H1 (cell line): ENCODE measurements at regions not wholly inside any gene's neighbourhood (a gene's known extent, or its start where the extent isn't known, plus 50 kb on each side); places are given as distances from the start of the nearest gene placed in this dataset.

Source experiments
- CTCF ChIA-PET: fragments of 300-600 bp; sonication (Branson Sonifier 250); formaldehyde crosslinking; loops from one replicate; lab custom pipeline; 2021; ENCODE audit not compliant: partially characterized antibody; lab: Charles Lee
- POLR2A ChIA-PET: fragments of 300-600 bp; sonication (Branson Sonifier 250); formaldehyde crosslinking; loops from one replicate; lab custom pipeline; 2021; ENCODE audit warnings: inconsistent platforms; ENCODE audit not compliant: partially characterized antibody; lab: Charles Lee
- DNase-seq, 2 experiments: peaks; one replicate each; pipeline versions ENCODE4 v3.0.0 to v3.0.0-alpha.2; 2010 to 2022; ENCODE audit warnings: low spot score in 2 of 2, low read depth in 1 of 2, mixed read lengths in 1 of 2
- FAIRE-seq: peaks from 2 replicates; lab custom pipeline; 2011; peaks lifted over from hg19 to GRCh38; lab: Jason Lieb, UNC
- H2AFZ ChIP-seq: 2 replicates; pipeline ENCODE4 v1.8.1; 2012; ENCODE audit warnings: low read length, inconsistent platforms
- H2AK5ac ChIP-seq: 2 replicates; pipeline ENCODE4 v1.6.1; 2013; ENCODE audit warnings: low read depth, low read length
- H2BK120ac ChIP-seq: replicated peaks from 2 replicates; pipeline ENCODE3; 2013; ENCODE audit warnings: low read depth, low read length, inconsistent platforms
- H2BK12ac ChIP-seq: 2 replicates; pipeline ENCODE4 v1.6.1; 2013; ENCODE audit warnings: low read depth, low read length
- H2BK15ac ChIP-seq: 2 replicates; pipeline ENCODE4 v1.6.1; 2013; ENCODE audit warnings: low read length
- H2BK20ac ChIP-seq: 2 replicates; pipeline ENCODE4 v1.6.1; 2013; ENCODE audit warnings: low read length
- H2BK5ac ChIP-seq: 2 replicates; pipeline ENCODE4 v1.6.1; 2013; ENCODE audit warnings: low read depth, low read length
- H3K14ac ChIP-seq: 2 replicates; pipeline ENCODE4 v1.6.1; 2013; ENCODE audit warnings: inconsistent platforms; ENCODE audit not compliant: insufficient read length
- H3K18ac ChIP-seq: 2 replicates; pipeline ENCODE4 v1.6.1; 2013; ENCODE audit warnings: low read length; ENCODE audit errors: extremely low read depth
- H3K23ac ChIP-seq: 2 replicates; pipeline ENCODE4 v1.6.1; 2013; ENCODE audit warnings: inconsistent platforms; ENCODE audit not compliant: insufficient read length
- H3K23me2 ChIP-seq: 2 replicates; pipeline ENCODE4 v1.6.1; 2013; ENCODE audit warnings: low read depth, low read length
- H3K27ac ChIP-seq: 2 replicates; pipeline ENCODE4 v1.6.1; 2011; ENCODE audit warnings: low read depth, low read length, inconsistent platforms
- H3K27me3 ChIP-seq, 4 experiments: replicated peaks in 1 of 4; 1 replicate in 1 of 4; 2 replicates in 3 of 4; pipeline versions ENCODE4 v1.6.1 to v1.8.1; 2011 to 2013; ENCODE audit warnings: low read length in 3 of 4, mild to moderate bottlenecking in 3 of 4, inconsistent platforms in 2 of 4, mixed read lengths in 2 of 4, moderate library complexity in 1 of 4; ENCODE audit not compliant: control insufficient read depth in 3 of 4, insufficient read depth in 3 of 4; ENCODE audit errors: extremely low read depth in 1 of 4
- H3K36me3 ChIP-seq, 4 experiments: 2 replicates each; pipeline versions ENCODE4 v1.6.1 to v1.8.1; 2011 to 2013; ENCODE audit warnings: mild to moderate bottlenecking in 4 of 4, low read length in 3 of 4, moderate library complexity in 2 of 4, control low read depth in 1 of 4, inconsistent platforms in 1 of 4; ENCODE audit not compliant: insufficient read depth in 4 of 4, control insufficient read depth in 2 of 4
- H3K4ac ChIP-seq: replicated peaks from 2 replicates; pipeline ENCODE3; 2013; ENCODE audit warnings: low read length, low read depth, mixed read lengths, inconsistent platforms; ENCODE audit not compliant: insufficient read length
- H3K4me1 ChIP-seq, 4 experiments: replicated peaks in 1 of 4; 1 replicate in 1 of 4; 2 replicates in 3 of 4; pipeline versions ENCODE4 v1.6.1 to v1.8.1; 2011 to 2013; ENCODE audit warnings: low read length in 3 of 4, inconsistent platforms in 2 of 4, mixed read lengths in 1 of 4; ENCODE audit not compliant: insufficient read depth in 4 of 4, control insufficient read depth in 3 of 4
- H3K4me2 ChIP-seq, 2 experiments: 2 replicates each; pipeline versions ENCODE4 v1.6.1 to v1.8.1; 2011 to 2013; ENCODE audit warnings: low read depth in 2 of 2, low read length in 2 of 2, control low read depth in 1 of 2, inconsistent platforms in 1 of 2, mild to moderate bottlenecking in 1 of 2; ENCODE audit not compliant: insufficient read depth in 1 of 2
- H3K4me3 ChIP-seq, 4 experiments: fragments of 200-600, 300-600 bp in 1 of 4; sonication (generic), shearing (Covaris generic), sonication (Bioruptor Twin) in 1 of 4; 2 replicates each; pipeline versions ENCODE4 v1.5.1 to v1.8.1; 2011 to 2016; ENCODE audit warnings: low read length in 4 of 4, low read depth in 3 of 4, control low read depth in 2 of 4, inconsistent platforms in 2 of 4, mild to moderate bottlenecking in 2 of 4, mixed read lengths in 1 of 4, moderate library complexity in 1 of 4; ENCODE audit not compliant: insufficient read depth in 2 of 4; ENCODE audit errors: extremely low read depth in 1 of 4
- H3K56ac ChIP-seq: replicated peaks from 2 replicates; pipeline ENCODE3; 2013; ENCODE audit warnings: low read depth, mild to moderate bottlenecking, mixed read lengths, low read length, inconsistent platforms; ENCODE audit not compliant: insufficient read length
- H3K79me1 ChIP-seq: 2 replicates; pipeline ENCODE4 v1.6.1; 2013; ENCODE audit warnings: low read depth, low read length, control low read depth
- H3K79me2 ChIP-seq, 2 experiments: 2 replicates each; pipeline versions ENCODE4 v1.6.1 to v1.8.1; 2012 to 2013; ENCODE audit warnings: low read length in 2 of 2, mild to moderate bottlenecking in 2 of 2, inconsistent platforms in 1 of 2; ENCODE audit not compliant: insufficient read depth in 2 of 2, control insufficient read depth in 1 of 2
- H3K9ac ChIP-seq, 4 experiments: replicated peaks in 1 of 4; 1 replicate in 1 of 4; 2 replicates in 3 of 4; pipeline versions ENCODE4 v1.6.1 to v1.8.1; 2011 to 2013; ENCODE audit warnings: low read depth in 3 of 4, low read length in 3 of 4, control low read depth in 2 of 4, mild to moderate bottlenecking in 2 of 4, moderate library complexity in 2 of 4, inconsistent platforms in 1 of 4; ENCODE audit errors: extremely low read depth in 1 of 4
- H3K9me3 ChIP-seq, 2 experiments: 2 replicates each; pipeline versions ENCODE4 v1.6.1 to v1.8.1; 2012 to 2013; ENCODE audit warnings: mild to moderate bottlenecking in 2 of 2, moderate library complexity in 2 of 2, control low read depth in 1 of 2, inconsistent platforms in 1 of 2, low read depth in 1 of 2, low read length in 1 of 2, mixed read lengths in 1 of 2; ENCODE audit not compliant: insufficient read depth in 2 of 2
- H4K20me1 ChIP-seq, 2 experiments: replicated peaks in 1 of 2; 2 replicates each; pipeline versions ENCODE3 to v1.8.1; 2011 to 2013; ENCODE audit warnings: inconsistent platforms in 2 of 2, low read length in 2 of 2, mild to moderate bottlenecking in 1 of 2; ENCODE audit not compliant: insufficient read depth in 2 of 2, control insufficient read depth in 1 of 2
- H4K5ac ChIP-seq: 2 replicates; pipeline ENCODE4 v1.6.1; 2013; ENCODE audit warnings: low read length, low read depth, mixed read lengths, inconsistent platforms; ENCODE audit not compliant: insufficient read length
- H4K8ac ChIP-seq: 2 replicates; pipeline ENCODE4 v1.8.0; 2013; ENCODE audit warnings: mild to moderate bottlenecking, moderate library complexity, low read length, inconsistent platforms; ENCODE audit not compliant: insufficient read depth; ENCODE audit errors: extremely low read depth
- H4K91ac ChIP-seq: replicated peaks from 2 replicates; pipeline ENCODE3; 2013; ENCODE audit warnings: low read length, mixed read lengths, inconsistent platforms; ENCODE audit not compliant: insufficient read length
- BACH1 ChIP-seq: IDR thresholded peaks from 2 replicates; pipeline ENCODE4 v1.6.1; 2012; ENCODE audit warnings: low read length, improper control_type of control experiment
- CTBP2 ChIP-seq: IDR thresholded peaks from 2 replicates; pipeline ENCODE4 v1.7.0; 2011; ENCODE audit warnings: borderline replicate concordance, mild to moderate bottlenecking, moderate library complexity, mixed read lengths, low read length; ENCODE audit not compliant: insufficient read depth, insufficient read length
- EZH2 ChIP-seq: fragments of 200-600 bp; sonication (generic); IDR thresholded peaks from 2 replicates; pipeline ENCODE4 v1.7.1; 2012; ENCODE audit warnings: low read depth, mild to moderate bottlenecking, moderate library complexity, low read length, inconsistent platforms; ENCODE audit not compliant: severe bottlenecking
- HDAC2 ChIP-seq, 2 experiments: fragments of 300-600 bp in 1 of 2; sonication (generic) in 1 of 2; IDR thresholded peaks; 2 replicates each; pipeline ENCODE4 v1.6.1; 2011 to 2012; ENCODE audit warnings: low read depth in 2 of 2, low read length in 2 of 2, mild to moderate bottlenecking in 2 of 2, moderate library complexity in 2 of 2, borderline replicate concordance in 1 of 2, inconsistent platforms in 1 of 2
- JUND ChIP-seq: IDR thresholded peaks from 2 replicates; pipeline ENCODE4 v1.6.1; 2011; ENCODE audit warnings: mild to moderate bottlenecking, improper control_type of control experiment, low read length
- NRF1 ChIP-seq: IDR thresholded peaks from 2 replicates; pipeline ENCODE4 v1.6.1; 2011; ENCODE audit warnings: mild to moderate bottlenecking, low read depth, low read length, improper control_type of control experiment
- POU5F1 ChIP-seq: IDR thresholded peaks from 2 replicates; pipeline ENCODE4 v1.6.1; 2011; ENCODE audit warnings: low read depth, mild to moderate bottlenecking, low read length, moderate library complexity
- RNF2 ChIP-seq: fragments of 200-900, 300-1000 bp; sonication (generic); IDR thresholded peaks from 2 replicates; pipeline ENCODE4 v1.7.1; 2016; ENCODE audit warnings: borderline replicate concordance, low read depth, mild to moderate bottlenecking, antibody characterized with exemption, low read length; ENCODE audit not compliant: poor library complexity, severe bottlenecking; ENCODE audit errors: missing control alignments
- RXRA ChIP-seq: IDR thresholded peaks from 2 replicates; pipeline ENCODE4 v1.6.1; 2011; ENCODE audit warnings: low read depth, mild to moderate bottlenecking, low read length, moderate library complexity; ENCODE audit not compliant: insufficient read depth
- SIN3A ChIP-seq, 2 experiments: IDR thresholded peaks in 1 of 2; conservative IDR thresholded peaks in 1 of 2; 2 replicates each; pipeline ENCODE4 v1.6.1; 2011 to 2012; ENCODE audit warnings: low read length in 2 of 2, improper control_type of control experiment in 1 of 2, low read depth in 1 of 2, mild to moderate bottlenecking in 1 of 2
- SP4 ChIP-seq: IDR thresholded peaks from 2 replicates; pipeline ENCODE4 v1.6.1; 2012; ENCODE audit warnings: low read length, inconsistent platforms
- TCF12 ChIP-seq: IDR thresholded peaks from 2 replicates; pipeline ENCODE4 v1.6.1; 2011; ENCODE audit warnings: low read depth, mild to moderate bottlenecking, low read length
- TEAD4 ChIP-seq: IDR thresholded peaks from 2 replicates; pipeline ENCODE4 v1.6.1; 2012; ENCODE audit warnings: low read depth, low read length, inconsistent platforms, mixed read lengths
- USF2 ChIP-seq: IDR thresholded peaks from 2 replicates; pipeline ENCODE4 v1.6.1; 2011; ENCODE audit warnings: low read length, improper control_type of control experiment

GRCh38 chr3:162847511-162847910 is 1350.9 kb downstream of the OTOL1 start:
- Histone ChIP-seq H3K27ac (no peak overlapping the region), H3K23ac (no peak overlapping the region), H2AK5ac (no peak overlapping the region), H3K9me3 (no peaks in the 10 kb centered on the region), H3K56ac (no peak overlapping the region), H3K4me3 (no peak overlapping the region), H3K9ac (no peak overlapping the region), H2BK120ac (no peak overlapping the region), H3K18ac (no peak overlapping the region), H2BK20ac (no peak overlapping the region), H3K79me2 (no peaks in the 10 kb centered on the region), H2BK5ac (no peak overlapping the region), H3K14ac (no peak overlapping the region), H2BK12ac (no peak overlapping the region), H4K20me1 (no peaks in the 10 kb centered on the region), H4K8ac (no peak overlapping the region), H2BK15ac (no peak overlapping the region), H3K27me3 (no peaks in the 10 kb centered on the region), H3K79me1 (no peaks in the 10 kb centered on the region), H3K23me2 (no peaks in the 10 kb centered on the region), H3K4ac (no peak overlapping the region), H4K91ac (no peak overlapping the region), H3K4me1 (no peaks in the 10 kb centered on the region), H3K4me2 (no peak overlapping the region), H2AFZ (no peak overlapping the region), H3K36me3 (no peaks in the 10 kb centered on the region), H4K5ac (no peak overlapping the region)
- ChIA-PET CTCF (no interaction called here), POLR2A (no interaction called here)
- DNase-seq: no peak
- FAIRE-seq: no peak
- TF ChIP-seq TCF12: no peak
- TF ChIP-seq SP4: no peak
- TF ChIP-seq TEAD4: no peak
- TF ChIP-seq RNF2: no peak
- no peak for TF ChIP-seq HDAC2 (IDR thresholded peaks at IDR 0.05; ENCODE audit: borderline replicate concordance in 1 of 2, low read depth in 2 of 2, low read length in 2 of 2)
- no peak for TF ChIP-seq NRF1
- no peak for TF ChIP-seq SIN3A (conservative IDR thresholded peaks at IDR 0.05 in 1 of 2, IDR thresholded peaks at IDR 0.05 in 1 of 2; ENCODE audit: low read depth in 1 of 2, low read length in 2 of 2)
- TF ChIP-seq USF2: no peak
- no peak for TF ChIP-seq EZH2
- TF ChIP-seq CTBP2: no peak
- no peak for TF ChIP-seq POU5F1
- TF ChIP-seq BACH1: no peak
- TF ChIP-seq JUND: no peak
- TF ChIP-seq RXRA: no peak
